ENCODE measurements at regions not wholly inside any gene's neighbourhood (a gene's known extent, or its start where the extent isn't known, plus 50 kb on each side); places are given as distances from the start of the nearest gene placed in this dataset.
"Not testable (repeated sequence)": the region's sequence is repeated elsewhere in the genome, so short reads cannot be mapped to it uniquely, and the experiment has no call there.

GRCh38 chr12:90243211-90243610, 534.6 kb upstream of the ATP2B1 start:
- in situ Hi-C loops (cut with HindIII; ENCODE audit: low pct_unique_long_range_greater_than_20kb, low sequenced_read_pairs) = no loop called here
- DNase-seq (ENCODE audit: low read depth, low spot score) = no peak

- in situ Hi-C loops (cut with HindIII; ENCODE audit: low pct_unique_long_range_greater_than_20kb, low sequenced_read_pairs) = no loop called here
Observed at GRCh38 chr12:90239732-90240260, 531.2 kb upstream of the ATP2B1 start.

GRCh38 chr12:90238663-90239271, 530.1 kb upstream of the ATP2B1 start:
- in situ Hi-C loops (cut with HindIII; ENCODE audit: low pct_unique_long_range_greater_than_20kb, low sequenced_read_pairs) = no loop called here
- DNase-seq (ENCODE audit: low read depth, low spot score) = no peak

More at GRCh38 chr12:90239732-90240260, 531.2 kb upstream of the ATP2B1 start:
- DNase-seq (ENCODE audit: low read depth, low spot score) = no peak

- in situ Hi-C loops (cut with HindIII; ENCODE audit: low pct_unique_long_range_greater_than_20kb, low sequenced_read_pairs) = no loop called here
- DNase-seq (ENCODE audit: low read depth, low spot score) = no peak
Observed at GRCh38 chr12:90237841-90238240, 529.2 kb upstream of the ATP2B1 start.

- DNase-seq (ENCODE audit: low read depth, low spot score) = no peak
- in situ Hi-C loops (cut with HindIII; ENCODE audit: low pct_unique_long_range_greater_than_20kb, low sequenced_read_pairs) = no loop called here
Observed at GRCh38 chr12:90235642-90236041, 527.0 kb upstream of the ATP2B1 start.

- in situ Hi-C loops (cut with HindIII; ENCODE audit: low pct_unique_long_range_greater_than_20kb, low sequenced_read_pairs) = no loop called here
- no peak for DNase-seq (ENCODE audit: low read depth, low spot score)
Observed at GRCh38 chr12:90234472-90234871, 525.8 kb upstream of the ATP2B1 start.

GRCh38 chr12:90233168-90234100, 524.8 kb upstream of the ATP2B1 start:
- in situ Hi-C loops (cut with HindIII; ENCODE audit: low pct_unique_long_range_greater_than_20kb, low sequenced_read_pairs) = no loop called here
- no peak for DNase-seq (ENCODE audit: low read depth, low spot score)

- DNase-seq (ENCODE audit: low read depth, low spot score) = no peak
- in situ Hi-C loops (cut with HindIII; ENCODE audit: low pct_unique_long_range_greater_than_20kb, low sequenced_read_pairs) = no loop called here
Observed at GRCh38 chr12:90229407-90230170, 521.0 kb upstream of the ATP2B1 start.

GRCh38 chr12:90226211-90226610, 517.6 kb upstream of the ATP2B1 start:
- in situ Hi-C loops (cut with HindIII; ENCODE audit: low pct_unique_long_range_greater_than_20kb, low sequenced_read_pairs) = no loop called here
- DNase-seq (ENCODE audit: low read depth, low spot score) = no peak

GRCh38 chr12:90216815-90217214, 508.2 kb upstream of the ATP2B1 start:
- peak; percentile 76 for DNase-seq (ENCODE audit: low read depth, low spot score)
- in situ Hi-C loops (cut with HindIII; ENCODE audit: low pct_unique_long_range_greater_than_20kb, low sequenced_read_pairs) = no loop called here

- in situ Hi-C loops (cut with HindIII; ENCODE audit: low pct_unique_long_range_greater_than_20kb, low sequenced_read_pairs) = no loop called here
- no peak for DNase-seq (ENCODE audit: low read depth, low spot score)
Observed at GRCh38 chr12:90216020-90216552, 507.4 kb upstream of the ATP2B1 start.

- in situ Hi-C loops (cut with HindIII; ENCODE audit: low pct_unique_long_range_greater_than_20kb, low sequenced_read_pairs) = no loop called here
- DNase-seq (ENCODE audit: low read depth, low spot score) = no peak
Observed at GRCh38 chr12:90211017-90211416, 502.4 kb upstream of the ATP2B1 start.

GRCh38 chr12:90209029-90209428, 500.4 kb upstream of the ATP2B1 start:
- DNase-seq (ENCODE audit: low read depth, low spot score) = no peak
- in situ Hi-C loops (cut with HindIII; ENCODE audit: low pct_unique_long_range_greater_than_20kb, low sequenced_read_pairs) = no loop called here

GRCh38 chr12:90208379-90208778, 499.7 kb upstream of the ATP2B1 start:
- DNase-seq (ENCODE audit: low read depth, low spot score); in situ Hi-C loops (cut with HindIII; ENCODE audit: low pct_unique_long_range_greater_than_20kb, low sequenced_read_pairs): not testable (repeated sequence)

- no peak for DNase-seq (ENCODE audit: low read depth, low spot score)
- in situ Hi-C loops (cut with HindIII; ENCODE audit: low pct_unique_long_range_greater_than_20kb, low sequenced_read_pairs) = no loop called here
Observed at GRCh38 chr12:90207799-90208198, 499.2 kb upstream of the ATP2B1 start.

GRCh38 chr12:90205165-90205564, 496.5 kb upstream of the ATP2B1 start:
- DNase-seq (ENCODE audit: low read depth, low spot score) = no peak
- in situ Hi-C loops (cut with HindIII; ENCODE audit: low pct_unique_long_range_greater_than_20kb, low sequenced_read_pairs) = no loop called here

GRCh38 chr12:90203556-90203955, 494.9 kb upstream of the ATP2B1 start:
- in situ Hi-C loops (cut with HindIII; ENCODE audit: low pct_unique_long_range_greater_than_20kb, low sequenced_read_pairs) = no loop called here
- no peak for DNase-seq (ENCODE audit: low read depth, low spot score)

- in situ Hi-C loops (cut with HindIII; ENCODE audit: low pct_unique_long_range_greater_than_20kb, low sequenced_read_pairs) = no loop called here
- DNase-seq (ENCODE audit: low read depth, low spot score) = no peak
Observed at GRCh38 chr12:90199006-90199405, 490.4 kb upstream of the ATP2B1 start.
